Left forelimb (tissue), 1 donor: ENCODE measurements at regions not wholly inside any gene's neighbourhood (a gene's known extent, or its start where the extent isn't known, plus 50 kb on each side); places are given as distances from the start of the nearest gene placed in this dataset.
"Not testable (repeated sequence)": the region's sequence is repeated elsewhere in the genome, so short reads cannot be mapped to it uniquely, and the experiment has no call there.

Experiments
- DNase-seq: peaks from one replicate; pipeline ENCODE4 v3.0.0-alpha.2; 2018; ENCODE audit warnings: low spot score

DNA sequence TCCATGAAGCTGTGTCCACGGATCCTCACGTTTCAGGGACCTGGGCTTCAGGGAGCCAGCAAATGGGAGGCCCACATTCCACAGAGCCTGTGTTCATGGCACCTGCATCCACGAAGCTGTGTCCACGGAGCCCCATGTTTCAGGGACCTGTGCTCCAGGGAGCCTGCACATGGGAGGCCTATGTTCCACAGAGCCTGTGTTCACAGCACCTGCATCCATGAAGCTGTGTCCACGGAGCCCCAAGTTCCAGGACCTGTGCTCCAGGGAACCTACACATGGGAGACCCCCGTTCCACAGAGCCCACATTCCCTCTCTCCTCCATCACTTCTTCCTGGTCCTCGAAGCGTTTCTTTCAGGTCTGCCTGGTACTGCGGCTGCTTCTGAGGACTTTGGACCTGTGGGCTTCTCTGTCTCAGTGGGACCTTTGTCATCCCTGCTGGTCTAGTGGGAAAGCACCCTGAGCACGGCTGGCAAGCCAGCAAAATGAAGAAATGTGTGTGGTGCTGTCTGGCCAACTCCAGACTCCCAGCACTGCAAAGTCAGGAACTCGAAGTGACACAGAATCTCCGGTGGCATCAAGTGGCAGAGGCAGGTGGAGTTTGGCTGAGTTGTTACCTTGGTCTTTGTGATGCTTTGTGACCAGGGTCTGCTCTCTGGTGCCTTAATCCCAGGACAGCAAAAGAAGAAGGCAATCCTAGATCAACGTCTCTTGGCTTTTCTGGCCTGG is 245.9 kb downstream of the DLL1 start:
- no peak for DNase-seq

DNA sequence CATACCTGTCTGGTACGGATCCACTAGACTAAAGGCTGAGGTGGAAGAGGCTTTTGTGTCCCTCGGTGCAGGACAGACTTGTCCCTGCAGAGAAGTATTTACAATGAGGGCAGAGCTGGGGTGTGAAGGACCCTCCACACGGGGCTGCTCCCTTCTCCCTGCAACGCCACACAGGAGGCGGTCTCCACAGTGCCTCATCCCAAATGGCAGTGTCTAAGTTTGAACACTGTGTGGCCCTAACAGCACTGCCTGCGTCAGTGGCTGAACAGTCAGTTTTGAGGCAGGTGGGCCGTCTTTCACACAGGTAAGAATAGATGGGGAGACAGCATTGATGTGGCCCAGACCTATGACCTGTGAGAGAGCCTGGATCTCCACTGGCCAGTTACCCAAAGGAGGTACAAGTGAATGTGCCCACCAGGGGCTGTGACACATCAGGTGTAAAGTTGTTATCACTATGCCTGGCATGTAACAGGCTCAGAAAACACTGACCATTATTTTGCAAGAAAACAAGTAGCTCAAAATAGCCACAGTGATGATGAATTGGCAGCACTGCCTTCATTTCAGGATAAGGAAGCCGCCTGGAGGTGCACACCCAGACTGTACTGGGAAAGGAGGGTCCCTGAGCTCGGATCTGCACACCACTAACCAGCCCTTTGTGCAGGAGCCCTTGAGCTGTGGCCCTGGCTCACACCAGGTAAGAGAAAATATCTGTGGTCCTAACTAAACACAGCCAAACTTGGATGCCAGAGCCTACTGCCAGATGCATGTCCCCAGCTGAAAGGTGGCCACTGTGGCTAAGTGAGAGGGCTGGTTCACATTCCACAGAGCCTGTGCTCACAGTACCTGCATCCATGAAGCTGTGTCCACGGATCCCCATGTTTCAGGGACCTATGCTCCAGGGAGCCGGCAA is 246.7 kb downstream of the DLL1 start:
- no peak for DNase-seq

DNA sequence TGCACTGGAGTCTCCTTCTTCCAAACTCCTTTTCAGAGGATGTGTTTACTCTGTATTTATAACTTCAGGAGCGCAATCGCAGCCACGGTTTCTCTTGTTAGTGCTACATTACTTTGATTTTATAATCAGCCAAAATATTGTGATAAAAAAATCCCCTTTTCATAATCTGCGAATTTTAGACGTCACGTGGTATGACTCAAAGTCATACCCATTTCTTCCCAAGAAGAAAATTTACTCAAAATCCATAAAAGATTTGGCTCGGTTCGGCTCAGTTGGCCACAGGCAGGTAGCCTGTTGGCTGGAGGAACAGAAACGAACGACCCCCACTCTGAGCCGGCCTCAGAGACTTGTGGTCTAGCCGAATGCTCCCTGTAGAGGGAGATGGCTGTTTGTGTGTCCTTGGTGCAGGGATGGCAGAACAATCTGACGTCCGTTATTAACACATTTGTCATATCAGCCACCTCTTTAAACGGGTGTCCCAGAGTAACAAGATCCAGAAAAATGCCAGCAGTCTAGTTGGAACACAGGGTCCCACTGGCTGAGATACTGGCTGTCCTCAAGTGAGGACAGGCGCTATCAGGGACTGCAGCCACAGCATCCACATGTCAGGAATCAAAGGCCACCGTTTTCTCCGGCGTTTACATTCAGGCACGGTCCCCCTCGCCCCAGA is 247.6 kb downstream of the DLL1 start:
- DNase-seq = no peak

DNA sequence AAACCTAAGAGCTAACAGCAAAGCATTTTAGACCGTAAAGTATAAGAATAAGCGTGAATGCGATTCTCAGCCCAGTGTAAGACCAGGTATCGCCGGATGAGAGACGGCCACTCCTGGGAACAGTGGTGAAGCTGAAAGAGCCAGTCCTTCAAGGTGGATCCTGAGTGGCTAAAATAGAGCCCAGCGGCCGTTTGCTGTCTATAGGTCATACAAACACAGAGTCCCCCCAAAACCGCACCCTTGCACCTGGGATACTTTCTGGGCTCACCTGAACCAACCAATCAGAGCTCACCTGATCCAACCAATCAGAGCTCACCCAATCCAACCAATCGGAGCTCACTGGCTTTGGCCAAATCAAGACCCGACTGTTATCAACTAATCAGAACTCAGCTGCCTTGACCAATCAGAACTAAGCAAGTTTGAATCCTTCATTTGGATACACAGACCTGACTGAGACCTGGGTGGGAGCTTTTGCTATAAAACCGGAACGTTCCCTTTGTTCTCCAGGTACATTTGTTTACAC is 248.2 kb downstream of the DLL1 start:
- DNase-seq = no peak

DNA sequence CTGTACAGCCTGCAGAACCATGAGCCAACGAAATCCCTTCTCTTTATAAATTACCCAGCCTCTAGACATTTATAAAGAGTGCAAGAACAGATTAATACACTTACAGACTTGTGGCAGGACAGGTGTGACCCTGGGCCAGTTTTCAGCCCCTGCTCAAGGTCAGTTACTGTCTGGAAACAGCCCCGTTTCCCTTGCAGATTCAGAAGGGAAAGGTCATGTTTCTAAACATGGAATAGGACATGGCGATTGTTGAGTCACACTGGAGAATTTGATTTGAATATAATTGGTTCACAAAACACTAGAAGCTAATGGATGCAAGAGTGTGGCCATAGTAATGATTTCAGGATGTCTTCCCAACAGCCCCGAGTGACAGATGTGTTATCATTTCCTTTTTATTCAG is 248.8 kb downstream of the DLL1 start:
- no peak for DNase-seq

DNA sequence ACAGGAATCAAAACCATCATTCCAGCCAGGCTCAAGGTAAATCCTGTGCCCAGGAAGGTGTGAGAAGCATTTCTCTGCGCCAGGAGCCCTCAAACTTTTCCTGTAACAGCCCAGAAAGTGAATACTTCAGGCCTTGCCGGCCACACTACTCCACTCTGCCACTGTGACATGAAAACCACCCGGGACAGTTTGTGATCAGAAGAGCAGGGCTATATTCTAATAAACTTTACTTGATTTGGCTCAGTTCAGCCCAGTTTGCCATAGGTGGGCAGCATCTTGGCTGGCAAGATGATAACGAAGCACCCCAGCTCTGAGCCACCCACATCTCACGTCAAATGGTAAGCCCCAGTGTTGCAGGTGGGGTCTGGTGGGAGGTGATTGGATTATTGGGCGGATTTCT is 249.4 kb downstream of the DLL1 start:
- DNase-seq = no peak

DNA sequence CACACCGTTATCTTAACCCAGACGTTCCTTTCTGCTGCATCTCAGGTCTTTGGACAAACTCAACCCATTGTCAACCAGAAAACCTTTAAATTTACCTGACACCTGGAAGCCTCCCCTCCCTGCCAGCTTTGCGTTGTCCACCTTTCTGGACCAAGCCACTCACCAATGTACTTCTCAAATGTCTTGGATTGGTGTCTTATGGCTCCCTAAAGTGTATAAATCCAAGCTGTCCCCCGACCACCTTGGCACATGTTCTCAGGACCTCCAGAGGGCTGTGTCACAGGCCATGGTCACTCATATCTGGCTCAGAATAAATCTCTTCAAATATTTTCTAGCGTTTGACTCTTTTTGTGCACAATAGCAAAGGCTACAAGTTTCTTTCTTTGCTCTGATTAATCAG is 250.0 kb downstream of the DLL1 start:
- DNase-seq = no peak

DNA sequence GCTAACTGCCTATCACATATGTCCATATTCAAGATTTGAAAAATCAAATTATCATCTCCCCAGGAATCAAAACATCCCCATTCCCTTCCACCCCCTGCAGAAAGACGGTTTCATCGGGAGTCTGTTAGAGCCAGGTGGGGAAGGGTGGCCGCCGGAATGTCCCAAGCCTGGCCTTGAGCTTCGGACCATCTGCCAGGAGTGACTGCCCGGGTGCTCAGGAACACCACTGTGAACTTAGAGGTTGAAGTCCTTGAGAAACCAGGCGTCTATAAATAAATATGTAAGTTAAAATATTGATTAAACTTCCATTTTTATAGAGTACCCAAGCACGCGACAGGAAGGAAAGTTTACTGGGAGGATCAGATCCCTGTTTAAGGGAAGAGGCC is 250.8 kb downstream of the DLL1 start:
- DNase-seq = no peak

DNA sequence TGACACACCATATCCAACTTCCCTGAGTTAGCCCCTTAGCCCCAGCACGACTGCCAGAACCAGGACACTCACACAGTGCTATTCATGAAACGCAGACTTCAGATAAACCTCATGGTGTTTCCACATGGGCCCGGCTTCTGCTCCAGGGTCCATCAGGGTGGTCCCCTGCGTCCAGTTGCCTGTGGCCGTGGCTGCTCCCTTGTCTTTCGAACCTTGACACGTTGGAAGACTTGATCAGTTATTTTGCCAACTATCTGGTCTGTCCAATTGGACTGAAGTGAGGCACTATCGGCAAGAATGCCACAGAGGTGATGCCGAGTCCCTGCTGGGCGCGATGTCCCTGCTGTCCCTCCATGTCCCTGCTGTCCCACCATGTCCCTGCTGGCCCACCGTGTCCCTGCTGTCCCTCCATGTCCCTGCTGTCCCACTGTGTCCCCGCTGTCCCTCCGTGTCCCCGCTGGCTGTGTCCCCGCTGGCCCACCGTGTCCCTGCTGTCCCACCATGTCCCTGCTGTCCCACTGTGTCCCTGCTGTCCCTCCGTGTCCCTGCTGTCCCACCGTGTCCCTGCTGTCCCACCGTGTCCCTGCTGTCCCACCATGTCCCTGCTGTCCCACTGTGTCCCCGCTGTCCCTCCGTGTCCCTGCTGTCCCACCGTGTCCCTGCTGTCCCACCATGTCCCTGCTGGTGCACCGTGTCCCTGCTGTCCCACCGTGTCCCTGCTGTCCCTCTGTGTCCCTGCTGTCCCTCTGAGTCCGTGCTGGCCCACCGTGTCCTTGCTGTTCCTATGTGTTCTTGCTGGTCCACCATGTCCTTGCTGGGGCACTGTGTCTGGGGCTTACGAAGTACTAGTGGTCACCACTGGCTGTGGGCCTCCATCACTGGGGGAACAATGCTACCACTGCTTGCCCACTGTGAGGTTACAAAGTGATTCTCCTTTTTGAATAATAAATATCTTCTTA is 251.4 kb downstream of the DLL1 start:
- no peak for DNase-seq

DNA sequence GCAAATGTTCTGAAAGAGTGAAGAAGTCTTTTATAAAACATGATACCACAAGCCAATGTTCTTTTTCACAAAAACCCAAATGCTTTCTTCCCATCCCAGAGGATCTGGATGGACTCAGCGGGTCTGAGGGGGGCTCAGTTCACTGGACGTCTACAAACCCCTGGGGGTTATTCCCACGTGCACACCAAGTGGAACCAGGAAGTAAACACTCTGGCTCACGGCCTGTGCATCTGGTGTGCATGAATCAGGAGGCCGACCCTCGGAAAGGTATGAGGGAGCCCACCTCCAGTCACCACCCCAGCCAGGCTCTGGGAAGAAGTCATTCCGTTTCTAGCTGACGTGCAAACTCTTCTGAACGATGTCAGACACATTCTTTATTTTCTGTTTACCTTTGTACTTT is 252.2 kb downstream of the DLL1 start:
- DNase-seq = no peak

DNA sequence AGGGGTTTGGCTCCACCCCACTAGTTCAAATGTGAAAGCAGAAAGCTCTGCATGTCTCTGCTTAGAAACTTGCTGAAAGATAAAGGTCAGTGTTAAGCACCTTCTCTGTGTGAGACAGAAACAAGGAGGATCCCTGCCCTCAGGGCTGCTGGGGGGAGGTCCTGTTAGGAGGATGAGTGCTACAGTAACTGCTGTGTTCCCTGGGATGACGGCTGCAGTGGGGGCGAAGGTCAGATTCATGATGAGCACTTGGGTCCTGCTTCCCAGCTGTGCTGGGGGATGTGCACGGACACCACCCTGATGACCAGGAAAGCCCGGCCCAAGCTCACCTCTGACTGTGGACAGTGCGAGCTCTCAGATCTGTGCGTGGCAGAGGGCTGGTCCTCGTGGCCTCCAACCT is 252.6 kb downstream of the DLL1 start:
- peak; percentile 51 for DNase-seq

DNA sequence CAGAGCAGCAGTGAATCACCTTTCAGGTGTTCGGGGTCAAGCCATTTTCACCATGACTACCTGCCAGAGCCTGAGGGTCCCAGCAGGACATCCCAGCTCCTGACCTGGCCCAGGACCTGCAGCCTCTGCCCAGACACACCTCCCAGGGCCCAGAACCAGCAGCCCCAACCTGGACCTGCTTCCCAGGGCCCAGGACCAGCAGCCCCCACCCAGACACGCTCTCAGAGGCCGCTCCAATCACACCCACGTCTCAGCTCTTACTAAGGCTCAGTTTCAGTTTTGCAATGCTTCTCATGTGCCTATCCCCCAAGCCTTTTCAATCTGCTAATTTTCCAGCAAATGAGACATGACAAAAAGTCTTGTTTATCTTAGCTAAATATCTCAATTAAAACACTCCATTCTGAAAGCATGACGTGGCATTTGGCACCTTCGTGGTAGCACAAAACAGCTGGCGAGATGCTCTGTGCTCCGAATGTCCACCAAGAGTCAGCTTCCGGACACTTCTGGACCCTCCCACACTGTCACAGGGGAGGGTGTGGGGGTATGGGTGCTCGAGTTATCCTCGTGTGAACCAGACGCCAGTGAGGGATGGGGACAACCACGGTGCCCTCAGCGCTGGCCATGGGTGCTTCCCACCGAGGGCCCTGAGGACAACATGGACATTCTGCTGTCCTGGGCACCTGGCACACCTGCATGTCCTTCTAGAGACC is 253.2 kb downstream of the DLL1 start:
- peak; percentile 47 for DNase-seq

DNA sequence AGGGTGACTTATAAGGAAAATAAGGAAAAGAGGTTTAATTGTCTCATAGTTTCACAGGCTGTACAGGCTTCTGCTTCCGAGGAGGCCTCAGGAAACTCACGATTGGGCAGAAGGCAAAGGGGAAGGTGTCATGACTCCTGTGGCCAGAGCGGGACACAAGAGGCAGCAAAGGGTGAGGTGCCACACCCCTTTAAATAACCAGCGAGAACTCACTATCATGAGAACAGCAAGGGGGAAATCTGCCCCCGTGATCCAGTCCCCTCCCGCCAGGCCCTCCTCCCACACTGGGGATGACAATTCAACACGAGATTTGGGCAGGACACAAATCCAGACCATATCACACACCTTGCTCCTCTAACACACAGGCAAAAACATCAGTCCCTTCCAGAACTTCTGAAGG is 254.0 kb downstream of the DLL1 start:
- DNase-seq = peak; percentile 48

DNA sequence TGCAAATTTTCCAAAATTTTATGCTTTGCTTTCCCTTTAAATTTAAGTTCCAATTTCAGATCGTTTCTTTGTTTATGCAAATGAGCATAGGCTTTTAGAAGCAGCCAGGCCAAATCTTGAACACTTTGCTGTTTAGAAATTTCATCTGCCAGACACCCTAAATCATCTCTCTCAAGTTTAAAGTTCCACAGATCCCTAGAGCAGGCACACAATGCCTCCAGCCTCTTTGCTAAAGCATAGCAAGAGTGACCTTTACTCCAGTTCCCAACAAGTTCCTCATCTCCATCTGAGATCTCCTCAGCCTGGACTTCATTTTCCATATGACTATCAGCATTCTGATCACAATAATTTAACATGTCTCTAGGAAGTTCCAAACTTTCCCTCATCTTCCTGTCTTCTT is 254.5 kb downstream of the DLL1 start:
- DNase-seq = not testable (repeated sequence)

DNA sequence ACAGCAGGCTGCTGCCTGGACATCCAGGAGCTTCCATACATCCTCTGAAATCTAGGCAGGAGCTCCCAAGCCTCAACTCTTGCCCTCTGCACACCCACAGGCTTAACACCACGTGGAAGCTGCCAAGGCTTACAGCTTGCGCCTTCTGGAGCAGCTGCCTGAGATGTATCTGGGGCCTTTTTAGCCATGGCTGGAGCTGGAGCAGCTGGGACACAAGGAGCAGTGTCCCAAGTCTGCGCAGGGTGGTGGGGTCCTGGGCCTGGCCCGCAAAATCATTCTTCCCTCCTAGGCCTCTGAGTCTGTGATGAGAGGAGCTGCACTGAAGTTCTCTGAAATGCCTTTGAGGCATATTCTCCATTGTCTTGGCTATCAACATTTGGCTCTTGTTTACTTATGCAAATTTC is 255.0 kb downstream of the DLL1 start:
- DNase-seq = peak; percentile 54

DNA sequence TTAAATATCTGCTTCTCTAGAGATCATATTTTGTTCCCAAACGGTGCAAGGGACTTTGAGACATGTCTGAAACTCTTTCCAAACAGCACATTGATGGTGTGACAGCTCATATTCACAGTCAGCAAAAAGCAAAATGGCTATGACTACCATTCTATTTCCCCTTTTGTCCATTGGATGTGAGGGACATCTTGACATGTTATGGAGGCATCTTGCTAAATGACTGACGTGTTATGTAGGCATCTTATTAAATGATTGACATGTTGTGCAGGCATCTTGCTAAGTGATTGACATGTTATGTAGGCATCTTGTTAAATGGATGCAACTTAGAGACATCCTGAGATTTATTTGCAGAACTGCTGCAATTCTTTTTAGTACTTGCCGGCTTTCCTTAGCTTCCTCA is 255.8 kb downstream of the DLL1 start:
- DNase-seq = no peak

DNA sequence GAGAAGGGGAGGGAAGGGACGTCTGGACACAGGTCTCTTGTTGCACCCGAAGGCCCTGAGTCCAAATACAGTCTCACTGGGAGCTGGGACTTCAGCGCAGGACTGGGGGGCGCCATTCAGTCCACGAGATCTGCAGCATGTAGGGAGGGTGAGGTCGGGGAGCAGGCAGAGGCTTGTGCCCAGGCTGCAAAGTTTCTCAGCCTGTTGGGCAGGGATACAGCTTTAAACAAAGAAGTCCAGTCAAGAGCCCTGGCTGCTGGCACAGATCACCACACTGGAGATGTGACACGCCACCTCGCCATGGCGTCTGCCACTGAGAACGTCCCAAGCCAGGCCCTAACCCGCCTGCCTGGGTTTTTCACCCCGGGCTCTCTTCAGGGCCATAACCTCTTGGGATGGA is 256.6 kb downstream of the DLL1 start:
- DNase-seq = peak; percentile 26

DNA sequence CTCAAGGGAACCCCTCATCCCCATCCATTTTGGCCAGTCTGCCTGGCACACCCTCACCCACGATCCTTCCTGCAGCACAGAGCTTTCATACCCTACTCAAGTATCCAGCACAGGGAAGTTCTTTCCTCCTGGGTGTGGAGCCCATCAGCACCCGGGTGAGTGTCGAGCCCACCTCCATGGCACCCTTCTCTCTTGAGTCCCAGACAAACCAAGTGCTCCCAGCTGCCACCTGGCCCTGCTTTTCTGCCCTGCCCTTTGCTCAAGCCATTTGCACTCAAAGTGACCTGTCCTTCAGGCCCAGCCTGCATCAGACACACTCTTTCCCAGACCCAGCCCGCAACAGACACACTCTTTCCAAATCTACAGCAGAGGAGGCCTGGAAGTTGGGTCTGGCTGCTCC is 257.2 kb downstream of the DLL1 start:
- DNase-seq = peak; percentile 44

DNA sequence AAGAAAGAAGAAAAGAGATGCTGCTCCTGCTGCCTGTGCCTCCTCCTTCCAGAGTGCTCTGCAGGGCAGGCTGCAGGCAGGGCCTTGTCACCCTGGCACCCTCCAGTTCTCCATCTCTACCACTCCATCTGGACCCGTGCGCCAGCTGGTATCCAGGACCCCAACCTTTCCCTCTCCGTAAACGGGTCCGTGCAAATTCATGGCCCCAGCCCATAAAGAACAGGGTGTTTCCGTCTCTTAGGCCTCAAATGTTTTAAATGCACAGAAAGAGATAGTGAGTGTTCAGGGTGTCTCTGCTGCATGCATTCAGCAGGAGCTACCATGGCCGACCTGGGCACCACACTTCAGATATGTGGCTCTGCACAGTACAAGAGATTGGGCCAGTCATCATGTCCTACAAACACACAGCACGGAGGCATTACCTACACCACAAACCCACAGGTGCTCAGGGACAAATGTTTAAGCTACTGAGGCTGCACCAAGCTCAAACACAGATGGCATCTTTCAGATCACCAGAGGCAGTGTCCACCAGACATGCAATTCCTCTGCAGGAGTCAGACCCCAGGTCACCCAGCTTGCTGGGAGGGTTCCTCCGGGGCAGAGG is 258.1 kb downstream of the DLL1 start:
- peak; percentile 45 for DNase-seq

DNA sequence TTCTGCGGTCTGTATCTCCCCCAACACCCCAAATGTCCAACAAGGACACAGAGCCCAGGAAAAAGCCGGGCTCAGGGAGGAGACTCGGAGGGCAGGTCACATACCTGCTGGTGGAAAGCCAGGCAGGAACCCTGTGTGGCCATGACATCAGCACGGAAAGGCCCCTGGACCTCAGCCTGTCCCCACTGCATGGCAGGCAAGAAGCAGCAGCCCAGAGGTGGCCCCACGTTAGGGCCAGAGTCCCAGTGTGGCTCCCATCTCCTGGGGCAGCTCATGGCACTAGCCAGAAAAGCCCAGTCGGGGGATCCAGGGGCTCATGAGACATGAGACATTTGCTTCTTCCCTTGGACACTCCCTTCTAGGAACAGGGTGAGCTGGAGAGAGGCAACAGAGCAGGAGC is 258.7 kb downstream of the DLL1 start:
- DNase-seq = peak; percentile 8
